Islet precursor cell (in vitro differentiated cells): ENCODE measurements at regions not wholly inside any gene's neighbourhood (a gene's known extent, or its start where the extent isn't known, plus 50 kb on each side); places are given as distances from the start of the nearest gene placed in this dataset.
"Not testable (repeated sequence)": the region's sequence is repeated elsewhere in the genome, so short reads cannot be mapped to it uniquely, and the experiment has no call there.

Experiments used
- DNase-seq: peaks from one replicate; pipeline ENCODE4 v3.0.0-alpha.2; 2018

GRCh38 chr2:163919717-163920116, 183.9 kb upstream of the FIGN start:
- no peak for DNase-seq

- DNase-seq: not testable (repeated sequence)
Measured at GRCh38 chr2:163914486-163914885, 178.7 kb upstream of the FIGN start.

- DNase-seq: not testable (repeated sequence)
Measured at GRCh38 chr2:163913532-163913944, 177.7 kb upstream of the FIGN start.

GRCh38 chr2:163909411-163910080, 173.7 kb upstream of the FIGN start:
- no peak for DNase-seq

- no peak for DNase-seq
Measured at GRCh38 chr2:163906410-163906809, 170.6 kb upstream of the FIGN start.

- DNase-seq: no peak
Measured at GRCh38 chr2:163897799-163898198, 162.0 kb upstream of the FIGN start.

- not testable (repeated sequence) for DNase-seq
Measured at GRCh38 chr2:163893444-163893843, 157.6 kb upstream of the FIGN start.

- DNase-seq: no peak
Measured at GRCh38 chr2:163888591-163888990, 152.8 kb upstream of the FIGN start.

- no peak for DNase-seq
Measured at GRCh38 chr2:163887182-163887581, 151.4 kb upstream of the FIGN start.

GRCh38 chr2:163884416-163884815, 148.6 kb upstream of the FIGN start:
- DNase-seq: no peak

- peak; percentile 72 for DNase-seq
Measured at GRCh38 chr2:163878718-163879117, 142.9 kb upstream of the FIGN start.

GRCh38 chr2:163877316-163877715, 141.5 kb upstream of the FIGN start:
- peak; percentile 54 for DNase-seq

- DNase-seq: no peak
Measured at GRCh38 chr2:163863073-163863472, 127.3 kb upstream of the FIGN start.

GRCh38 chr2:163859951-163860350, 124.1 kb upstream of the FIGN start:
- no peak for DNase-seq

GRCh38 chr2:163856941-163857340, 121.1 kb upstream of the FIGN start:
- no peak for DNase-seq

- no peak for DNase-seq
Measured at GRCh38 chr2:163852616-163853015, 116.8 kb upstream of the FIGN start.

GRCh38 chr2:163849756-163850435, 114.1 kb upstream of the FIGN start:
- DNase-seq: peak; percentile 74

- DNase-seq: no peak
Measured at GRCh38 chr2:163838890-163839289, 103.1 kb upstream of the FIGN start.

GRCh38 chr2:163836167-163836566, 100.4 kb upstream of the FIGN start:
- no peak for DNase-seq

GRCh38 chr2:163834841-163835240, 99.0 kb upstream of the FIGN start:
- no peak for DNase-seq

GRCh38 chr2:163834221-163834620, 98.4 kb upstream of the FIGN start:
- no peak for DNase-seq

GRCh38 chr2:163828771-163829170, 93.0 kb upstream of the FIGN start:
- no peak for DNase-seq

GRCh38 chr2:163822033-163822432, 86.2 kb upstream of the FIGN start:
- DNase-seq: no peak

- no peak for DNase-seq
Measured at GRCh38 chr2:163812926-163813520, 77.2 kb upstream of the FIGN start.
